ENCODE measurements at regions not wholly inside any gene's neighbourhood (a gene's known extent, or its start where the extent isn't known, plus 50 kb on each side); places are given as distances from the start of the nearest gene placed in this dataset.

DNA sequence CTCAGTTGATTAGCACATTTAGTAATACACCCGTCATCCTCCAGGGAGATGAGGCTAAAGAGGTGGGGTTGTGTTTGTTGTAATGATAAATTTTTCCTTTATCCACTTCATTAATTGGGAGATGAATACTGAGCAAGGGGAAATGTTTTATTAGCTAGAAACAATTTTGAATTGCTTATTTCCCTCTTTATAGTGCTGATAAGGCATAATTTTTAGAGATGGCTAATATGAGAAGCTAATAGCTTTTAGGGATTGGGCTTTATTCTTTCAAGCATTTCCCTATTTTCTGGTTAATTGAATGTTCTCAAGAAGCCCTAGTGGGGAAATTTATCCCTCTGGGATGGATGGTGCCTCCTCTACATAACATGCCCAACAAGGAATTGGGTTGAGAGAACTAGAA is 365.2 kb upstream of the IGFBP7 start (continued):
- TF ChIP-seq POLR2AphosphoS5 (IDR thresholded peaks at IDR 0.05; ENCODE audit: low read depth, low read length) = no peak

DNA sequence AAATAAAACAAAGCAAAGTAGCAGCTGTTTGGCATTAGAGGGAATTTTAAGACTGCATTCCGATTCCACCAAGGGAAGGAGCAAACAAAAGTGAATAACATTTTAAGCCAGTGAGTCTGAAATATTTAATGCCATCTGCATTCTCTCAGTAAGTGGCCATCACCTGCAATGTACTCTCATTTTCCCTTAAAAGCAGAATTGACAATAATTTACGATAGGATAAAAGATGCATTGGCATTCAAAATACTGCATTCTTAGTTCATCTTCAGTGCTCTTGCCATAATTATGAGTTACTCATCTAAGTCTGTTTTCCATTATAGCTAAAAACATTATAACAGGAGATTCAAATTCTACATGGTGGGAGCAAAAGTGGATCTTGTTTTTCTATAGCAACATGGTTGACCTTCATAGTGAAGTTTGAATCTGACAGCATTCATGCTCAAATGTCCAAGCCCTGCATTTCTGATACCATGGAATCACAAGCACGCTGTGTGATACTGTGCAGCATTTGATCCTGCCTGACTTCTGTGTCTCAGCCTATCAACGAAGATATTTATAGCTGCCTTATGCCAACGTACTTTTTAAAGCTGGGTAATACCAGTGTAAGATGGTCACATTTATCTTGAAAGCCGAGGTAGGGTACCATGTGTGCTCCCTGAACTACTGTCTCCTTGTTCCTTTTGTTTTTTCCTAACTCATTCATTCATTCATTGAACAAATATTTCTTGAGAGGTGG is 355.3 kb upstream of the IGFBP7 start:
- H3K27me3 ChIP-seq (ENCODE audit: insufficient read depth) = no peaks in the 10 kb centered on the region
- H3F3A ChIP-seq (replicated peaks; ENCODE audit: insufficient read depth) = no peaks in the 10 kb centered on the region
- DNase-seq = no peak
- H3K36me3 ChIP-seq (replicated peaks in 1 of 2; ENCODE audit: control insufficient read depth in 1 of 2, insufficient read depth in 2 of 2, low read length in 1 of 2) = no peaks in the 10 kb centered on the region
- H4K20me1 ChIP-seq (ENCODE audit: insufficient read depth) = no peaks in the 10 kb centered on the region
- ChIA-PET POLR2A (no interaction called here), CTCF (interaction anchor here (0.9 kb wide), 1 partner anchor 23 kb away, joined by 4 read pairs; no protein-coding TSS in a partner anchor)
- WGBS (ENCODE audit: low lambda C conversion rate) = 21% methylated on average over 6 of the region's 6 CpGs
- no peaks in the 10 kb centered on the region for H3K79me2 ChIP-seq (ENCODE audit: insufficient read depth)
- no peak for TF ChIP-seq TAF1 (IDR thresholded peaks at IDR 0.05; ENCODE audit: borderline replicate concordance, low read depth, low read length)
- TF ChIP-seq TEAD4 (IDR thresholded peaks at IDR 0.05; ENCODE audit: borderline replicate concordance, insufficient read depth) = no peak
- TF ChIP-seq, protein P1, sequence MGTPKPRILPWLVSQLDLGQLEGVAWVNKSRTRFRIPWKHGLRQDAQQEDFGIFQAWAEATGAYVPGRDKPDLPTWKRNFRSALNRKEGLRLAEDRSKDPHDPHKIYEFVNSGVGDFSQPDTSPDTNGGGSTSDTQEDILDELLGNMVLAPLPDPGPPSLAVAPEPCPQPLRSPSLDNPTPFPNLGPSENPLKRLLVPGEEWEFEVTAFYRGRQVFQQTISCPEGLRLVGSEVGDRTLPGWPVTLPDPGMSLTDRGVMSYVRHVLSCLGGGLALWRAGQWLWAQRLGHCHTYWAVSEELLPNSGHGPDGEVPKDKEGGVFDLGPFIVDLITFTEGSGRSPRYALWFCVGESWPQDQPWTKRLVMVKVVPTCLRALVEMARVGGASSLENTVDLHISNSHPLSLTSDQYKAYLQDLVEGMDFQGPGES (IDR thresholded peaks at IDR 0.05; ENCODE audit: low read depth, low read length) = no peak
- no peak for TF ChIP-seq RFX5 (IDR thresholded peaks at IDR 0.05; ENCODE audit: low read length)
- no peak for TF ChIP-seq EP300 (IDR thresholded peaks at IDR 0.05; ENCODE audit: borderline replicate concordance in 1 of 2, low read depth in 1 of 2, low read length in 1 of 2)
- no peak for TF ChIP-seq GATA2 (CRISPR knock-in tag; IDR thresholded peaks at IDR 0.05)
- TF ChIP-seq SIN3A (IDR thresholded peaks at IDR 0.05; ENCODE audit: borderline replicate concordance, low read depth, low read length) = no peak
- TF ChIP-seq, protein P2, sequence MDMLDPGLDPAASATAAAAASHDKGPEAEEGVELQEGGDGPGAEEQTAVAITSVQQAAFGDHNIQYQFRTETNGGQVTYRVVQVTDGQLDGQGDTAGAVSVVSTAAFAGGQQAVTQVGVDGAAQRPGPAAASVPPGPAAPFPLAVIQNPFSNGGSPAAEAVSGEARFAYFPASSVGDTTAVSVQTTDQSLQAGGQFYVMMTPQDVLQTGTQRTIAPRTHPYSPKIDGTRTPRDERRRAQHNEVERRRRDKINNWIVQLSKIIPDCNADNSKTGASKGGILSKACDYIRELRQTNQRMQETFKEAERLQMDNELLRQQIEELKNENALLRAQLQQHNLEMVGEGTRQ (IDR thresholded peaks at IDR 0.05; ENCODE audit: borderline replicate concordance, low read depth, low read length) = no peak
- TF ChIP-seq, protein P3, sequence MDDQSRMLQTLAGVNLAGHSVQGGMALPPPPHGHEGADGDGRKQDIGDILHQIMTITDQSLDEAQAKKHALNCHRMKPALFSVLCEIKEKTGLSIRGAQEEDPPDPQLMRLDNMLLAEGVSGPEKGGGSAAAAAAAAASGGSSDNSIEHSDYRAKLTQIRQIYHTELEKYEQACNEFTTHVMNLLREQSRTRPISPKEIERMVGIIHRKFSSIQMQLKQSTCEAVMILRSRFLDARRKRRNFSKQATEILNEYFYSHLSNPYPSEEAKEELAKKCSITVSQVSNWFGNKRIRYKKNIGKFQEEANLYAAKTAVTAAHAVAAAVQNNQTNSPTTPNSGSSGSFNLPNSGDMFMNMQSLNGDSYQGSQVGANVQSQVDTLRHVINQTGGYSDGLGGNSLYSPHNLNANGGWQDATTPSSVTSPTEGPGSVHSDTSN (IDR thresholded peaks at IDR 0.05) = no peak
- H2AFZ ChIP-seq (ENCODE audit: low read depth) = no peak overlapping the region
- no peaks in the 10 kb centered on the region for H3K9me3 ChIP-seq
- H3K27ac ChIP-seq (ENCODE audit: low read depth in 2 of 2, low read length in 1 of 2) = no peak overlapping the region
- H3K9me2 ChIP-seq = no peaks in the 10 kb centered on the region
- no peak overlapping the region for H3K9ac ChIP-seq
- no peak overlapping the region for H3K4me2 ChIP-seq
- H3K4me1 ChIP-seq (ENCODE audit: control insufficient read depth in 1 of 2, insufficient read depth in 2 of 2, low read depth in 1 of 2, low read length in 1 of 2) = no peaks in the 10 kb centered on the region
- H3K4me3 ChIP-seq (ENCODE audit: low read depth in 2 of 2, low read length in 1 of 2) = no peak overlapping the region

DNA sequence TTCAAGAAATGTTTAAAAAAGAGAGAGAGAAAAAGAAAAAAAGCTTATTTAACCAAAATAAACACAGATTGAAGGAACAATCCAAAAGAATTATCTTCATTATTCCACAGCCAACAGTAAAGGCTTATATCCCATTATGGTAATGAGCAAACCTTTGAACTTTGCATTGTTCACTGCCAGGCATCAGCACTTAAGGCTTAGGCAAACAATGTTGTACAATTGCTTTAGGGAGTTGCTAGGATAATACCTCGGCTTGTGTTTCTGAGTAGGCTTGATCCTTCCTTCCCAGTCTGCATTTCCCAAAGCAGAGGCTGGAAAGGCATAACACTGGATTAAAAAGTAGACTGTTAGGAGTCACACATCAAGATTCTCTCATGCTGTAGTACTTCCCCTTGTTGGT is 352.7 kb upstream of the IGFBP7 start:
- Histone ChIP-seq H3K9me3 (no peaks in the 10 kb centered on the region), H3K27me3 (ENCODE audit: insufficient read depth) (no peaks in the 10 kb centered on the region), H3K4me1 (ENCODE audit: control insufficient read depth in 1 of 2, insufficient read depth in 2 of 2, low read depth in 1 of 2, low read length in 1 of 2) (no peaks in the 10 kb centered on the region), H3K4me3 (ENCODE audit: low read depth in 2 of 2, low read length in 1 of 2) (no peak overlapping the region), H3F3A (replicated peaks; ENCODE audit: insufficient read depth) (no peaks in the 10 kb centered on the region), H3K9ac (no peak overlapping the region), H4K20me1 (ENCODE audit: insufficient read depth) (no peaks in the 10 kb centered on the region), H3K27ac (ENCODE audit: low read depth in 2 of 2, low read length in 1 of 2) (no peak overlapping the region), H3K9me2 (no peaks in the 10 kb centered on the region), H3K79me2 (ENCODE audit: insufficient read depth) (no peaks in the 10 kb centered on the region), H3K36me3 (replicated peaks in 1 of 2; ENCODE audit: control insufficient read depth in 1 of 2, insufficient read depth in 2 of 2, low read length in 1 of 2) (no peaks in the 10 kb centered on the region), H2AFZ (ENCODE audit: low read depth) (no peak overlapping the region), H3K4me2 (no peak overlapping the region)
- no peak for DNase-seq
- ChIA-PET POLR2A (no interaction called here), CTCF (no interaction called here)
- WGBS (ENCODE audit: low lambda C conversion rate) = 10% methylated on average over 1 of the region's 1 CpG
- TF ChIP-seq FOSL2 (IDR thresholded peaks at IDR 0.05; ENCODE audit: borderline replicate concordance, low read depth) (no peak), YY1 (IDR thresholded peaks at IDR 0.05; ENCODE audit: low read depth) (no peak), POLR2AphosphoS5 (IDR thresholded peaks at IDR 0.05; ENCODE audit: low read depth, low read length) (no peak), TCF12 (IDR thresholded peaks at IDR 0.05) (no peak), SMC3 (IDR thresholded peaks at IDR 0.05; ENCODE audit: low read depth, low read length) (no peak), TAF1 (IDR thresholded peaks at IDR 0.05; ENCODE audit: borderline replicate concordance, low read depth, low read length) (no peak), NFIC (IDR thresholded peaks at IDR 0.05; ENCODE audit: borderline replicate concordance) (no peak), MXI1 (IDR thresholded peaks at IDR 0.05; ENCODE audit: low read depth, low read length) (no peak), CHD2 (IDR thresholded peaks at IDR 0.05; ENCODE audit: low read length, partially characterized antibody) (no peak)
- TF ChIP-seq, protein P1 (IDR thresholded peaks at IDR 0.05; ENCODE audit: low read depth, low read length) = no peak

Data from SK-N-SH (cell line).